CD4-positive, alpha-beta T cell (primary cell): ENCODE measurements at regions not wholly inside any gene's neighbourhood (a gene's known extent, or its start where the extent isn't known, plus 50 kb on each side); places are given as distances from the start of the nearest gene placed in this dataset.

Experiments used
- ATAC-seq: fragments of 200-7000 bp; cut with Tn5 transposase; one replicate; pipeline ENCODE4 v1.10.0; 2022; ENCODE audit warnings: mild to moderate bottlenecking; ENCODE audit not compliant: poor library complexity
- CTCF ChIA-PET: fragments of 350-600 bp; sonication (Branson Sonifier 250); formaldehyde crosslinking; loops from one replicate; lab custom pipeline; 2021; ENCODE audit warnings: antibody characterized with exemption, inconsistent platforms; lab: Charles Lee
- POLR2A ChIA-PET: fragments of 350-600 bp; sonication (Branson Sonifier 250); formaldehyde crosslinking; loops from one replicate; lab custom pipeline; 2021; ENCODE audit warnings: antibody characterized with exemption, inconsistent platforms; lab: Charles Lee
- DNase-seq, 14 experiments: peaks; one replicate each; pipeline ENCODE4 v3.0.0-alpha.2; 2013 to 2020; ENCODE audit warnings: mixed read lengths in 2 of 14
- H3K27ac ChIP-seq, 2 donors: one replicate each; pipeline versions ENCODE4 v1.5.1 to v1.7.0; 2013; ENCODE audit warnings: low read length in 2 of 2, low read depth in 1 of 2, mild to moderate bottlenecking in 1 of 2
- H3K27me3 ChIP-seq, 2 experiments: 1 replicate in 1 of 2; 2 replicates in 1 of 2; pipeline versions ENCODE4 v1.6.1 to v1.7.0; 2013; ENCODE audit warnings: low read length in 2 of 2, control low read depth in 1 of 2, mild to moderate bottlenecking in 1 of 2, moderate library complexity in 1 of 2; ENCODE audit not compliant: insufficient read depth in 2 of 2, control insufficient read depth in 1 of 2
- H3K36me3 ChIP-seq: one replicate; pipeline ENCODE4 v1.6.1; 2013; ENCODE audit warnings: low read length, control low read depth; ENCODE audit not compliant: insufficient read depth
- H3K4me1 ChIP-seq: one replicate; pipeline ENCODE4 v1.6.1; 2013; ENCODE audit warnings: low read length, control low read depth; ENCODE audit not compliant: insufficient read depth
- H3K4me3 ChIP-seq: one replicate; pipeline ENCODE4 v1.5.1; 2013; ENCODE audit warnings: mild to moderate bottlenecking, low read length, moderate library complexity
- H3K9me3 ChIP-seq, 2 experiments: 1 replicate in 1 of 2; 2 replicates in 1 of 2; pipeline versions ENCODE4 v1.6.1 to v1.7.0; 2013; ENCODE audit warnings: low read length in 2 of 2, mild to moderate bottlenecking in 2 of 2, control low read depth in 1 of 2, moderate library complexity in 1 of 2; ENCODE audit not compliant: control insufficient read depth in 1 of 2, insufficient read depth in 1 of 2
- H3K27ac Mint-ChIP-seq: one replicate; pipeline ENCODE4 v1.8.0; 2020; ENCODE audit warnings: mixed read lengths
- H3K27me3 Mint-ChIP-seq: one replicate; pipeline ENCODE4 v1.8.0; 2021; ENCODE audit warnings: mixed read lengths
- H3K36me3 Mint-ChIP-seq: one replicate; pipeline ENCODE4 v1.8.0; 2021; ENCODE audit warnings: low read depth, mixed read lengths
- H3K4me1 Mint-ChIP-seq: one replicate; pipeline ENCODE4 v1.8.0; 2021; ENCODE audit warnings: low read depth, mixed read lengths
- H3K4me3 Mint-ChIP-seq: one replicate; pipeline ENCODE4 v1.8.0; 2020; ENCODE audit warnings: mild to moderate bottlenecking, mixed read lengths
- H3K9me3 Mint-ChIP-seq: one replicate; pipeline ENCODE4 v1.8.0; 2020; ENCODE audit warnings: mixed read lengths
- CTCF ChIP-seq: fragments of 200-600 bp; IDR thresholded peaks from one replicate; pipeline ENCODE4 v1.8.0; 2022; ENCODE audit warnings: antibody characterized with exemption, mild to moderate bottlenecking
- intact Hi-C, 2 experiments: fragments of 100-400 bp; cut with DNase I in 1 of 2; cut with micrococcal nuclease in 1 of 2; formaldehyde crosslinking; loops; one replicate each; pipeline versions ENCODE4 v1.15.1 to v1.9.0; 2023 to 2025; cut with DNase I, micrococcal nuclease

GRCh38 chr15:36501063-36501678, 78.3 kb upstream of the CDIN1 start:
- H3K9me3 ChIP-seq, result no peaks in the 10 kb centered on the region
- TF ChIP-seq CTCF, result peak; percentile 42
- H3K27ac Mint-ChIP-seq, result no peak overlapping the region
- H3K4me1 ChIP-seq, result no peaks in the 10 kb centered on the region
- ChIA-PET POLR2A (no interaction called here), CTCF (no interaction called here)
- H3K27me3 ChIP-seq, result peaks cover 0 to 10% of the 10 kb centered on the region in 2 experiments
- H3K36me3 ChIP-seq, result no peaks in the 10 kb centered on the region
- intact Hi-C loops, result loop anchor here (5.0 to 10.0 kb wide), 4 partner anchors 631 to 1884 kb away; no protein-coding TSS in a partner anchor
- no peak overlapping the region for H3K27ac ChIP-seq
- H3K4me3 Mint-ChIP-seq, result no peak overlapping the region
- no peak overlapping the region for H3K4me3 ChIP-seq
- no peaks in the 10 kb centered on the region for H3K9me3 Mint-ChIP-seq
- peaks cover 34% of the 10 kb centered on the region for H3K27me3 Mint-ChIP-seq
- H3K36me3 Mint-ChIP-seq, result no peaks in the 10 kb centered on the region
- no peak for ATAC-seq
- H3K4me1 Mint-ChIP-seq, result no peaks in the 10 kb centered on the region
- peak in 3 of 14 experiments; percentile 21 to 31 (median 28) for DNase-seq

DNA sequence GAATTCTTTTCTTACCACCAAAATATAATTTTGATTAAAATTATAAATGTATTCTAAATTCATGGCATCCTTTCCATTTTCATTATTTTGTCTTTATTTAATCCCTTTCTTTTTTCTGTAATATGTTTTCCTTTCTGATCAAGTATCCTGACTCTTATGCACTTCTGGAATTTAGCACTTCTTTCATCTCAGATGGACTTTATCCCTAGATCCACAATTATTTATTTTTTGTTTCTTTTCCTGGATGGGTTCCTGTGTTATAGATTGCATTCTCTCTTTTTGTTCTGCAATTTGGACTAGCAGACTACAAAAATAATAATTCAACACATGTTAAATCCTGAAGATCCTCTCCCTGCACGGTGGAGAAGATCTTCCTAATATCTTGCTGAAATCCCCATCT, 76.9 kb upstream of the CDIN1 start:
- no peak overlapping the region for H3K27ac Mint-ChIP-seq
- ATAC-seq (no peak), DNase-seq (no peak)
- no peaks in the 10 kb centered on the region for H3K36me3 Mint-ChIP-seq
- peaks cover 0 to 17% of the 10 kb centered on the region in 2 experiments for H3K27me3 ChIP-seq
- no peaks in the 10 kb centered on the region for H3K9me3 ChIP-seq
- POLR2A ChIA-PET, result no interaction called here
- H3K27ac ChIP-seq, result no peak overlapping the region
- no peaks in the 10 kb centered on the region for H3K9me3 Mint-ChIP-seq
- no peaks in the 10 kb centered on the region for H3K4me1 Mint-ChIP-seq
- no peaks in the 10 kb centered on the region for H3K4me1 ChIP-seq
- H3K27me3 Mint-ChIP-seq, result peaks cover 35% of the 10 kb centered on the region
- CTCF ChIA-PET, result no interaction called here
- H3K4me3 Mint-ChIP-seq, result no peak overlapping the region
- no peak overlapping the region for H3K4me3 ChIP-seq
- TF ChIP-seq CTCF, result no peak
- H3K36me3 ChIP-seq, result no peaks in the 10 kb centered on the region
- intact Hi-C loops, result loop anchor here (5.0 to 10.0 kb wide), 4 partner anchors 630 to 1882 kb away; no protein-coding TSS in a partner anchor

GRCh38 chr15:36506733-36507356, 72.6 kb upstream of the CDIN1 start:
- Mint-ChIP-seq H3K27ac (no peak overlapping the region), H3K27me3 (peaks cover 12% of the 10 kb centered on the region), H3K4me3 (no peak overlapping the region), H3K36me3 (no peaks in the 10 kb centered on the region), H3K9me3 (no peaks in the 10 kb centered on the region), H3K4me1 (no peaks in the 10 kb centered on the region)
- H3K27ac ChIP-seq, result no peak overlapping the region
- ATAC-seq (no peak), DNase-seq (no peak)
- no peaks in the 10 kb centered on the region for H3K4me1 ChIP-seq
- ChIA-PET POLR2A (no interaction called here), CTCF (no interaction called here)
- no peak overlapping the region for H3K4me3 ChIP-seq
- intact Hi-C loops, result loop anchor here (10.0 kb wide), 3 partner anchors 628 to 1878 kb away; no protein-coding TSS in a partner anchor
- no peak for TF ChIP-seq CTCF
- H3K9me3 ChIP-seq, result no peaks in the 10 kb centered on the region
- no peaks in the 10 kb centered on the region for H3K36me3 ChIP-seq
- peaks cover 0 to 20% of the 10 kb centered on the region in 2 experiments for H3K27me3 ChIP-seq
